Peyer's patch (tissue), 4 donors: ENCODE measurements at regions not wholly inside any gene's neighbourhood (a gene's known extent, or its start where the extent isn't known, plus 50 kb on each side); places are given as distances from the start of the nearest gene placed in this dataset.

Experiments
- DNase-seq, 3 donors: peaks; one replicate each; pipeline ENCODE4 v3.0.0-alpha.2; 2017 to 2019
- H3K27ac ChIP-seq, 4 donors: fragments of 200-600 bp; sonication (generic); one replicate each; pipeline ENCODE4 v1.5.1; 2016 to 2019
- H3K27me3 ChIP-seq, 2 donors: fragments of 200-600 bp; sonication (generic); one replicate each; pipeline ENCODE4 v1.5.1; 2019
- H3K36me3 ChIP-seq, 3 donors: fragments of 200-600 bp; sonication (generic); one replicate each; pipeline ENCODE4 v1.5.1; 2016 to 2019
- H3K4me1 ChIP-seq, 4 donors: fragments of 200-600 bp; sonication (generic); one replicate each; pipeline ENCODE4 v1.5.1; 2016 to 2019
- H3K4me3 ChIP-seq, 4 donors: fragments of 200-600 bp; sonication (generic); 1 replicate in 3 of 4; 2 replicates in 1 of 4; pipeline ENCODE4 v1.5.1; 2016 to 2019; ENCODE audit warnings: mild to moderate bottlenecking in 1 of 4
- H3K9me3 ChIP-seq, 4 donors: fragments of 200-600 bp; sonication (generic); one replicate each; pipeline ENCODE4 v1.5.1; 2016 to 2019; ENCODE audit warnings: mild to moderate bottlenecking in 1 of 4
- POLR2A ChIP-seq, 2 donors: fragments of 450-650 bp; IDR thresholded peaks; one replicate each; pipeline ENCODE4 v1.5.1; 2017; ENCODE audit warnings: antibody characterized with exemption in 2 of 2, mild to moderate bottlenecking in 2 of 2, moderate library complexity in 2 of 2
- TF ChIP-seq, protein P1 (sequence below), 6 experiments: fragments of 450-650 bp in 4 of 6; fragments of 200-600 bp in 2 of 6; sonication (generic) in 1 of 6; IDR thresholded peaks; one replicate each; pipeline ENCODE4 v1.5.1; 2017 to 2019; ENCODE audit warnings: antibody characterized with exemption in 6 of 6, mild to moderate bottlenecking in 3 of 6, moderate library complexity in 1 of 6

GRCh38 chr17:73759324-73759723, 115.1 kb upstream of the SDK2 start:
- Histone ChIP-seq H3K27me3 (no peaks in the 10 kb centered on the region), H3K9me3 (no peaks in the 10 kb centered on the region), H3K36me3 (no peaks in the 10 kb centered on the region), H3K4me3 (no peak overlapping the region), H3K27ac (no peak overlapping the region), H3K4me1 (no peaks in the 10 kb centered on the region)
- no peak for TF ChIP-seq POLR2A (IDR thresholded peaks at IDR 0.05)
- TF ChIP-seq, protein P1, sequence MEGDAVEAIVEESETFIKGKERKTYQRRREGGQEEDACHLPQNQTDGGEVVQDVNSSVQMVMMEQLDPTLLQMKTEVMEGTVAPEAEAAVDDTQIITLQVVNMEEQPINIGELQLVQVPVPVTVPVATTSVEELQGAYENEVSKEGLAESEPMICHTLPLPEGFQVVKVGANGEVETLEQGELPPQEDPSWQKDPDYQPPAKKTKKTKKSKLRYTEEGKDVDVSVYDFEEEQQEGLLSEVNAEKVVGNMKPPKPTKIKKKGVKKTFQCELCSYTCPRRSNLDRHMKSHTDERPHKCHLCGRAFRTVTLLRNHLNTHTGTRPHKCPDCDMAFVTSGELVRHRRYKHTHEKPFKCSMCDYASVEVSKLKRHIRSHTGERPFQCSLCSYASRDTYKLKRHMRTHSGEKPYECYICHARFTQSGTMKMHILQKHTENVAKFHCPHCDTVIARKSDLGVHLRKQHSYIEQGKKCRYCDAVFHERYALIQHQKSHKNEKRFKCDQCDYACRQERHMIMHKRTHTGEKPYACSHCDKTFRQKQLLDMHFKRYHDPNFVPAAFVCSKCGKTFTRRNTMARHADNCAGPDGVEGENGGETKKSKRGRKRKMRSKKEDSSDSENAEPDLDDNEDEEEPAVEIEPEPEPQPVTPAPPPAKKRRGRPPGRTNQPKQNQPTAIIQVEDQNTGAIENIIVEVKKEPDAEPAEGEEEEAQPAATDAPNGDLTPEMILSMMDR (IDR thresholded peaks at IDR 0.05): no peak
- no peak for DNase-seq

DNA sequence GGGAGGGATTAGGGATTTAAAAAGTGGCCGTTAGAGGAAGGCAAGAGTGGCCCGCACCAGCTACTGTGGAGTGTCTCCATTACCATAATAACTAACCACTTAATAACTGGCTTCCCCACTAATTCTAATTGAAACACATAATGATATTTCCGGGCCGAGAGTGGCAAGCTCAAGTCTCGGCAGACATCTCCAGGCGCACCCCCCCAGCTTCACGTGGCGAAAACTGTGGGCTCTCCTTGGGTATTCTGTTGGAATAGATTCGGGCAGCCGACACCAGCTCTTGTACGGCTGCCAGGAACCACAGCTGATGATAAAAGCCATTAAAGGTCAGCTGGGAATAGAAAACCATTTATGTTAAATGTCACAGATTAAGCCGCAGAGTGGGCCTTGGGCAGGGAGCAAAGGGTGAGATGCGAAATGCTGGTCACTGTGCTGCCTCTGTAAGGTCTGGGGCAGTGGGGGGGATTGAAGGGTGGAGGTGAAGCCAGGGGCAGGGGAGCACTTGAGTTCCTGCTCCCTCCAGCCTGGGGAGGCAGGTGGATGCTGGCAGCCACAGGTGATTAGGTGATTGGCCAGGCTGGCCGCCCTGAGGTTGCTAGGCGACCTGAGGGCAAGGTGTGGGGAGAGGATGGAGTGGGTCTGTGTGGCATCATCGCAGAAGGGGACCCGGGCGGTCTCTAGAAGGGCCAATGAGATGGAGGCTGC, 115.6 kb upstream of the SDK2 start:
- H3K36me3 ChIP-seq: no peaks in the 10 kb centered on the region
- H3K27ac ChIP-seq: no peak overlapping the region
- DNase-seq: no peak
- H3K27me3 ChIP-seq: no peaks in the 10 kb centered on the region
- no peaks in the 10 kb centered on the region for H3K4me1 ChIP-seq
- TF ChIP-seq, protein P1 (IDR thresholded peaks at IDR 0.05): no peak
- TF ChIP-seq POLR2A (IDR thresholded peaks at IDR 0.05): no peak
- no peaks in the 10 kb centered on the region for H3K9me3 ChIP-seq
- H3K4me3 ChIP-seq: no peak overlapping the region

GRCh38 chr17:73760439-73760758, 116.2 kb upstream of the SDK2 start:
- Histone ChIP-seq H3K4me3 (no peak overlapping the region), H3K9me3 (no peaks in the 10 kb centered on the region), H3K27ac (no peak overlapping the region), H3K4me1 (no peaks in the 10 kb centered on the region), H3K36me3 (no peaks in the 10 kb centered on the region), H3K27me3 (no peaks in the 10 kb centered on the region)
- TF ChIP-seq POLR2A (IDR thresholded peaks at IDR 0.05): no peak
- TF ChIP-seq, protein P1 (IDR thresholded peaks at IDR 0.05): no peak
- no peak for DNase-seq

GRCh38 chr17:73765824-73766563, 121.7 kb upstream of the SDK2 start:
- DNase-seq: no peak
- no peaks in the 10 kb centered on the region for H3K27me3 ChIP-seq
- H3K9me3 ChIP-seq: no peaks in the 10 kb centered on the region
- TF ChIP-seq, protein P1 (IDR thresholded peaks at IDR 0.05): no peak
- TF ChIP-seq POLR2A (IDR thresholded peaks at IDR 0.05): no peak
- no peak overlapping the region for H3K27ac ChIP-seq
- no peak overlapping the region for H3K4me3 ChIP-seq
- no peaks in the 10 kb centered on the region for H3K36me3 ChIP-seq
- peaks cover 0 to 8% (median 0%) of the 10 kb centered on the region in 4 donors for H3K4me1 ChIP-seq

GRCh38 chr17:73767696-73768095, 123.5 kb upstream of the SDK2 start:
- Histone ChIP-seq H3K36me3 (no peaks in the 10 kb centered on the region), H3K27me3 (no peaks in the 10 kb centered on the region), H3K27ac (no peak overlapping the region), H3K4me3 (no peak overlapping the region), H3K4me1 (peaks cover 0 to 9% (median 0%) of the 10 kb centered on the region in 4 donors), H3K9me3 (no peaks in the 10 kb centered on the region)
- no peak for TF ChIP-seq POLR2A (IDR thresholded peaks at IDR 0.05)
- TF ChIP-seq, protein P1 (IDR thresholded peaks at IDR 0.05): no peak
- DNase-seq: no peak
